CD8-positive, alpha-beta memory T cell (primary cell): ENCODE measurements at regions not wholly inside any gene's neighbourhood (a gene's known extent, or its start where the extent isn't known, plus 50 kb on each side); places are given as distances from the start of the nearest gene placed in this dataset.

Experiments
- CTCF ChIA-PET: fragments of 350-600 bp; sonication (Branson Sonifier 250); formaldehyde crosslinking; loops from one replicate; lab custom pipeline; 2021; ENCODE audit warnings: antibody characterized with exemption; lab: Charles Lee
- POLR2A ChIA-PET: fragments of 350-600 bp; sonication (Branson Sonifier 250); formaldehyde crosslinking; loops from one replicate; lab custom pipeline; 2021; ENCODE audit warnings: antibody characterized with exemption; lab: Charles Lee
- DNase-seq, 5 donors: peaks; one replicate each; pipeline versions ENCODE4 v3.0.0 to v3.0.0-alpha.2; 2020 to 2022; ENCODE audit warnings: mixed read lengths in 1 of 5
- H3K27ac ChIP-seq: one replicate; pipeline ENCODE4 v1.7.0; 2013; ENCODE audit warnings: low read depth, mild to moderate bottlenecking, low read length, moderate library complexity
- H3K27me3 ChIP-seq: 2 replicates; pipeline ENCODE4 v1.7.0; 2013; ENCODE audit warnings: low read length, mild to moderate bottlenecking; ENCODE audit not compliant: insufficient read depth, poor library complexity, severe bottlenecking
- H3K36me3 ChIP-seq: 2 replicates; pipeline ENCODE4 v1.7.0; 2013; ENCODE audit warnings: mild to moderate bottlenecking, low read length, moderate library complexity; ENCODE audit not compliant: insufficient read depth
- H3K4me1 ChIP-seq: 2 replicates; pipeline ENCODE4 v1.7.0; 2013; ENCODE audit warnings: mild to moderate bottlenecking, low read length, moderate library complexity; ENCODE audit not compliant: insufficient read depth
- H3K4me3 ChIP-seq: 2 replicates; pipeline ENCODE4 v1.7.0; 2013; ENCODE audit warnings: mild to moderate bottlenecking, low read length
- H3K9me3 ChIP-seq: 2 replicates; pipeline ENCODE4 v1.7.0; 2013; ENCODE audit warnings: mild to moderate bottlenecking, low read length
- H3K27ac Mint-ChIP-seq, 8 donors: one replicate each; pipeline ENCODE4 v1.8.0; 2020 to 2021; ENCODE audit warnings: mixed read lengths in 8 of 8, mild to moderate bottlenecking in 6 of 8, inconsistent platforms in 3 of 8, moderate library complexity in 3 of 8
- H3K27me3 Mint-ChIP-seq, 2 donors: one replicate each; pipeline ENCODE4 v1.8.0; 2020 to 2021; ENCODE audit warnings: mixed read lengths in 2 of 2, mild to moderate bottlenecking in 1 of 2, moderate library complexity in 1 of 2
- H3K36me3 Mint-ChIP-seq, 3 donors: one replicate each; pipeline ENCODE4 v1.8.0; 2020 to 2021; ENCODE audit warnings: mixed read lengths in 3 of 3, inconsistent platforms in 1 of 3, mild to moderate bottlenecking in 1 of 3
- H3K4me1 Mint-ChIP-seq, 3 donors: one replicate each; pipeline ENCODE4 v1.8.0; 2020 to 2021; ENCODE audit warnings: mixed read lengths in 3 of 3, inconsistent platforms in 1 of 3, mild to moderate bottlenecking in 1 of 3
- H3K4me3 Mint-ChIP-seq, 7 donors: one replicate each; pipeline ENCODE4 v1.8.0; 2020 to 2021; ENCODE audit warnings: mixed read lengths in 7 of 7, mild to moderate bottlenecking in 6 of 7, moderate library complexity in 4 of 7, inconsistent platforms in 2 of 7
- H3K9me3 Mint-ChIP-seq, 5 donors: one replicate each; pipeline ENCODE4 v1.8.0; 2020 to 2022; ENCODE audit warnings: mixed read lengths in 5 of 5, mild to moderate bottlenecking in 3 of 5, moderate library complexity in 2 of 5, inconsistent platforms in 1 of 5

GRCh38 chr5:96257904-96258303, 175.1 kb downstream of the PCSK1 start:
- no peaks in the 10 kb centered on the region for H3K4me1 ChIP-seq
- ChIA-PET POLR2A (no interaction called here), CTCF (interaction anchor here (0.5 kb wide), 1 partner anchor 16 kb away, joined by 3 read pairs; no protein-coding TSS in a partner anchor)
- Mint-ChIP-seq H3K27ac (no peak overlapping the region), H3K4me1 (no peaks in the 10 kb centered on the region), H3K36me3 (peaks cover 0 to 3% (median 0%) of the 10 kb centered on the region in 3 donors), H3K27me3 (peaks cover 1 to 6% of the 10 kb centered on the region in 2 donors), H3K4me3 (no peak overlapping the region), H3K9me3 (peaks cover 0 to 3% (median 0%) of the 10 kb centered on the region in 5 donors)
- H3K27ac ChIP-seq = no peak overlapping the region
- no peaks in the 10 kb centered on the region for H3K27me3 ChIP-seq
- no peaks in the 10 kb centered on the region for H3K36me3 ChIP-seq
- DNase-seq = no peak
- no peaks in the 10 kb centered on the region for H3K9me3 ChIP-seq
- H3K4me3 ChIP-seq = no peak overlapping the region

DNA sequence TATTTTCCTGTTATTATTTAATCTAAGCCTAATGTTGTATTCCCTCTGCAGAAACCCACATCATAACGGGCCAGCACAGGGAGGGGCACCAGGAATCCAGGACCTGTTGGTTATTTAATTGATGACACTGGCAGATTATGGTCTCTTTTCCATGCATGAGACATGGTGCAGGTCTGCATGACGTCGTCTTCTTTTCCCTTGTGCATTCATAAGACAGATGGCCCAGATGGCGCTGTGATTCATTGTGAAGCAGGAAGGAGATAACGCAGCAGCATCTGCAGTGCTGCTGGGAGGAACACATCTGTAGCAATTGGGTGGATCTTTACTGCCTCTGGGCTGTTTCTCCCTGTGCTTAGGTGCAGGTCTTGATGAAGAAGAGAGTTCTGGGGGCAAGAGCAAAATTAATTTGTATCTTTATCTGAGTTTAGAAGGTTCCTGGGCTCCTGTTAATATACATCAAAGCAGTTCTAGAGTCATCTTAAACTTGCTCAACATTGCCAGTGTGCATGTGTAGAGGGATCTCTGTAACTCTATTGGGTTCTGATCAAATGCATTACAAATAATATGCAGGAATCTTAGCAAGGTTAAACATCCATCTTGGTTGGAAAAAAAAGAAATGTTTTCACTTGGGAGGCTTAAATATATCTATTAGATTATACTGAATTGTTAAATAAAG, 176.1 kb downstream of the PCSK1 start:
- CTCF ChIA-PET = no interaction called here
- H3K27ac ChIP-seq = no peak overlapping the region
- POLR2A ChIA-PET = no interaction called here
- H3K27me3 Mint-ChIP-seq = peaks cover 0 to 3% of the 10 kb centered on the region in 2 donors
- no peaks in the 10 kb centered on the region for H3K36me3 Mint-ChIP-seq
- H3K4me1 ChIP-seq = no peaks in the 10 kb centered on the region
- no peaks in the 10 kb centered on the region for H3K9me3 ChIP-seq
- H3K4me3 ChIP-seq = no peak overlapping the region
- DNase-seq = no peak
- H3K27ac Mint-ChIP-seq = no peak overlapping the region
- H3K4me1 Mint-ChIP-seq = no peaks in the 10 kb centered on the region
- H3K36me3 ChIP-seq = no peaks in the 10 kb centered on the region
- no peak overlapping the region for H3K4me3 Mint-ChIP-seq
- H3K9me3 Mint-ChIP-seq = no peaks in the 10 kb centered on the region
- H3K27me3 ChIP-seq = no peaks in the 10 kb centered on the region

DNA sequence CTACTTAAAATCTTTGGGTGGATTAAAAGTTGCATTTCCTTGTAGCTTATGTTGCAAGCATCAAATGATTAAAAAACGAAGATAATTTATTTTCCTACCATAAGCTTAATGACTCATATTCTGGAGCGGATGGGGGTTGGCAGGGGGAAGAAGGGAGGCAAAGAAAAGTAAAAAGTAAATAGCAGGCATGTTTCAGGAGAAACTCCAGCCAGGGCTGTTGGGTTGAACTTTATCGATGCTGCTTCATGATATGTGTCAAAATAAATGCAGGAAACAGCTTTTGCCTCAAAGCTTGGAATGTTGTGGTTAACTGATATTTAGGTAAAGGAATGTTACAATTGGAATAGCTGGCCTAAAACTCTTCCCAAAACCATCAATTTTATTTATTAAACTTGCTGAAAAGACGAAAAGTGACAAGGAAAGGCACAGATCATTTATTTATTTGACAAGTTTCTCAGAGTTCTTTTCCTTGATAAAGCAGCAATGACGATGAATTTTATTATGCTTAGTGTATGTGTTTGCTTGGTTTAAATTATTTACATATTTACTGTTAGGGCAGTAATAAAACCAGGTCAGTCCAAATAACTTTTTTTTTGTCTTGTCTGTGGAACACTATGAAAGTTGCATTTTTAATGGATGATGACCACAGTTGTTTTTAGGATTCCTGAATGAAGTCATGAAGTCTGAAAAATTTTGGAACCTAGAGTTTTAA, 177.9 kb downstream of the PCSK1 start:
- Mint-ChIP-seq H3K4me3 (no peak overlapping the region), H3K36me3 (no peaks in the 10 kb centered on the region), H3K27me3 (peaks cover 0 to 3% of the 10 kb centered on the region in 2 donors), H3K4me1 (no peaks in the 10 kb centered on the region), H3K27ac (no peak overlapping the region), H3K9me3 (no peaks in the 10 kb centered on the region)
- no peak for DNase-seq
- CTCF ChIA-PET = no interaction called here
- POLR2A ChIA-PET = no interaction called here
- Histone ChIP-seq H3K4me1 (no peaks in the 10 kb centered on the region), H3K27me3 (no peaks in the 10 kb centered on the region), H3K27ac (no peak overlapping the region), H3K4me3 (no peak overlapping the region), H3K36me3 (no peaks in the 10 kb centered on the region), H3K9me3 (no peaks in the 10 kb centered on the region)

DNA sequence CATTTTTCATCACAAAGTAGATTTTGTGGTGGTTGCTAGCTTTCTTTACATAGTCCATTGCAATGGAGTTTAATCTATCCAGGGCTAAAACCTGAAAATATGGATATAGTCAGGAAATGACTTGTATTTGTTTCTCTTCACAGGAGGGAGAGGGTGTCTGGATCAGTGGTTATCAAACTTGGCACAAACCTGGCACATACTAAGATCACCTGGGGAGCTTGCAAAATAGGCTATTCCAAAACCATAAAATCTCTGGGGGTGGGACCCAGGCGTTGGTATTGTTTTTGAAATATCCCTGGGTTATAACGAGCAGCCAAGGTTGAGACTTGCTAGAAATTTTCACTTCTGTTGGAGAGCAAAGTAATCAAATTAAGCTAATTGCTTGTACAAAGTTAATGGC, 179.9 kb downstream of the PCSK1 start:
- H3K4me1 ChIP-seq = no peaks in the 10 kb centered on the region
- no peak overlapping the region for H3K27ac Mint-ChIP-seq
- no peak overlapping the region for H3K27ac ChIP-seq
- H3K4me1 Mint-ChIP-seq = no peaks in the 10 kb centered on the region
- H3K4me3 Mint-ChIP-seq = no peak overlapping the region
- H3K9me3 Mint-ChIP-seq = no peaks in the 10 kb centered on the region
- peaks cover 0 to 3% of the 10 kb centered on the region in 2 donors for H3K27me3 Mint-ChIP-seq
- POLR2A ChIA-PET = no interaction called here
- no peaks in the 10 kb centered on the region for H3K36me3 Mint-ChIP-seq
- no peaks in the 10 kb centered on the region for H3K9me3 ChIP-seq
- no peaks in the 10 kb centered on the region for H3K27me3 ChIP-seq
- DNase-seq = no peak
- no peaks in the 10 kb centered on the region for H3K36me3 ChIP-seq
- CTCF ChIA-PET = no interaction called here
- no peak overlapping the region for H3K4me3 ChIP-seq

- H3K36me3 Mint-ChIP-seq = no peaks in the 10 kb centered on the region
- POLR2A ChIA-PET = no interaction called here
- H3K9me3 ChIP-seq = no peaks in the 10 kb centered on the region
- H3K36me3 ChIP-seq = no peaks in the 10 kb centered on the region
- H3K27me3 Mint-ChIP-seq = peaks cover 0 to 3% of the 10 kb centered on the region in 2 donors
- no peak overlapping the region for H3K27ac Mint-ChIP-seq
- no peaks in the 10 kb centered on the region for H3K4me1 Mint-ChIP-seq
- H3K9me3 Mint-ChIP-seq = no peaks in the 10 kb centered on the region
- no peak for DNase-seq
- no peaks in the 10 kb centered on the region for H3K4me1 ChIP-seq
- no peak overlapping the region for H3K4me3 ChIP-seq
- no peaks in the 10 kb centered on the region for H3K27me3 ChIP-seq
- CTCF ChIA-PET = no interaction called here
- no peak overlapping the region for H3K4me3 Mint-ChIP-seq
- no peak overlapping the region for H3K27ac ChIP-seq
Measured at GRCh38 chr5:96252596-96252995, 180.5 kb downstream of the PCSK1 start.

DNA sequence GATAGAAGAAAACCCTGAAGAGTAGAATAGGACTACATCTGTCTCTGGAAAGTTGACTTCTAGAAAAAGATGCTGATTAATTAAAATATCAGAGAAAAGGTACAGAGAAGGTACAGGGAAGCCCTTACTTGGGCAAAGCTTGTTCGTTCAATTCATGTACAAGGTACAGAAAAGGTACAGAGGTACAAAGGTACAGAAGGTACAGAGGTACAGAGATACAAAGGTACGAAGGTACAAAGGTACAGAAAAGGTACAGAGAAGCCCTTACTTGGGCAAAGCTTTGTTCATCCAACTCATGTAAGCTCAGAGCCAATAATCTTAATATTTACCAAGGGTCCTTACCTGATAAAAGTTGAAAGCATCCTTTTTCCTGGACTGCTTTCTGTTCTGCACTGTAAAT, 182.3 kb downstream of the PCSK1 start:
- CTCF ChIA-PET = interaction anchor here (0.5 kb wide), 1 partner anchor 48 kb away, joined by 3 read pairs; no protein-coding TSS in a partner anchor
- peaks cover 1 to 9% of the 10 kb centered on the region in 2 donors for H3K27me3 Mint-ChIP-seq
- no peaks in the 10 kb centered on the region for H3K4me1 ChIP-seq
- no peaks in the 10 kb centered on the region for H3K9me3 Mint-ChIP-seq
- no peaks in the 10 kb centered on the region for H3K4me1 Mint-ChIP-seq
- H3K27ac ChIP-seq = no peak overlapping the region
- no peak overlapping the region for H3K4me3 ChIP-seq
- DNase-seq = no peak
- POLR2A ChIA-PET = no interaction called here
- no peak overlapping the region for H3K4me3 Mint-ChIP-seq
- no peaks in the 10 kb centered on the region for H3K9me3 ChIP-seq
- H3K27ac Mint-ChIP-seq = no peak overlapping the region
- no peaks in the 10 kb centered on the region for H3K36me3 ChIP-seq
- H3K27me3 ChIP-seq = no peaks in the 10 kb centered on the region
- H3K36me3 Mint-ChIP-seq = no peaks in the 10 kb centered on the region

DNA sequence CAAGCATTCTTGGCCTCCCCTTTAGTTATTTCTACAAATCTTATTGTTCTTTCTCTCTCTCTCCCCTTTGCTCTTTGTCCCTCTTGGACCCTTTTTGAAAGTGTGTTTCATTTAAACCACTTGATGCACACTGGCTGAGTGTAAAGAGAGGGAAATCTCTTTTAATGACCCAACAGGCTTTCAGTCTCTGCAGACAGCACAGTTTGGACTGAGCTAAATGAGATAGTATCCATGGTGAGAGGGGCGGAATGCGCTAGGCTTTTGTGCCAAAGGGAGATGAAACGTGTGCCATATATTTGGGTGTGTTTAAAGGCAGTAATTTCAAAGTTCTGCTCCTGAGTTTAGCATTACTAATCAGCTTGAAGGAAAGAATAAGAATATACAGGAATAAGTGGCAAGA, 184.9 kb downstream of the PCSK1 start:
- no peaks in the 10 kb centered on the region for H3K36me3 ChIP-seq
- peaks cover 1 to 13% of the 10 kb centered on the region in 2 donors for H3K27me3 Mint-ChIP-seq
- peak overlapping the region in 1 of 7 donors; percentile 23 for H3K4me3 Mint-ChIP-seq
- no peaks in the 10 kb centered on the region for H3K4me1 ChIP-seq
- H3K36me3 Mint-ChIP-seq = no peaks in the 10 kb centered on the region
- H3K9me3 ChIP-seq = no peaks in the 10 kb centered on the region
- H3K27ac ChIP-seq = no peak overlapping the region
- ChIA-PET POLR2A (no interaction called here), CTCF (no interaction called here)
- DNase-seq = no peak
- H3K27ac Mint-ChIP-seq = no peak overlapping the region
- no peaks in the 10 kb centered on the region for H3K4me1 Mint-ChIP-seq
- H3K9me3 Mint-ChIP-seq = peaks cover 0 to under 1% (median 0%) of the 10 kb centered on the region in 5 donors
- no peaks in the 10 kb centered on the region for H3K27me3 ChIP-seq
- H3K4me3 ChIP-seq = no peak overlapping the region

DNA sequence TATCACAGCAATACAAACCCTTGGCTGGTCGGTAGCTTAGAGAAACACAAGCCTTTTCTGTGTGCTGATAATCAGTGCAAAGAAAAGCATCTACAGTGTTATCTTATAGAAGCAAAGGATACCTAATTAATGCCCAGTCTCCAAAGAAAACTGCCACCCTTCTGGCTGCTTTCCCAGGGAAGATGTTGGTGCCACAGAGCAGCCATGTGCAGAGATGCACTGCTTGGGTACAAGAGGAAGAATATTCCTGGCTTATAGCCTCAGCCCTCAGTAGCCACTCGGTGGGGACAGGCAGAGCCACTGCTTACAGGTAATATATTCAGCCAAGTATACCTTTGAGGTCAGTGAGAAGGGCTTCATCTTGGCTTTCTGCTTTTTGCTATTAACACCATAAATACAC, 185.3 kb downstream of the PCSK1 start:
- peaks cover 1 to 13% of the 10 kb centered on the region in 2 donors for H3K27me3 Mint-ChIP-seq
- Histone ChIP-seq H3K4me3 (no peak overlapping the region), H3K4me1 (no peaks in the 10 kb centered on the region), H3K36me3 (no peaks in the 10 kb centered on the region), H3K27me3 (no peaks in the 10 kb centered on the region), H3K9me3 (no peaks in the 10 kb centered on the region), H3K27ac (no peak overlapping the region)
- ChIA-PET CTCF (no interaction called here), POLR2A (no interaction called here)
- H3K4me3 Mint-ChIP-seq = no peak overlapping the region
- H3K4me1 Mint-ChIP-seq = no peaks in the 10 kb centered on the region
- H3K36me3 Mint-ChIP-seq = no peaks in the 10 kb centered on the region
- H3K9me3 Mint-ChIP-seq = peaks cover 0 to 5% (median 0%) of the 10 kb centered on the region in 5 donors
- DNase-seq = no peak
- no peak overlapping the region for H3K27ac Mint-ChIP-seq
